Ovary (tissue), 7 donors: ENCODE measurements at regions not wholly inside any gene's neighbourhood (a gene's known extent, or its start where the extent isn't known, plus 50 kb on each side); places are given as distances from the start of the nearest gene placed in this dataset.
"Not testable (repeated sequence)": the region's sequence is repeated elsewhere in the genome, so short reads cannot be mapped to it uniquely, and the experiment has no call there.

Experiments
- DNase-seq, 5 donors: peaks; one replicate each; pipeline ENCODE4 v3.0.0-alpha.2; 2019 to 2020
- H3K27ac ChIP-seq, 2 donors: fragments of 200-600 bp; one replicate each; pipeline versions ENCODE4 v1.5.1 to v1.8.0; 2019 to 2022
- H3K27me3 ChIP-seq: fragments of 200-600 bp; one replicate; pipeline ENCODE4 v1.8.0; 2022
- H3K36me3 ChIP-seq: fragments of 200-600 bp; sonication (generic); one replicate; pipeline ENCODE4 v1.5.1; 2019
- H3K4me1 ChIP-seq: one replicate; pipeline ENCODE4 v1.8.1; 2013; ENCODE audit warnings: mild to moderate bottlenecking, moderate library complexity; ENCODE audit not compliant: insufficient read depth
- H3K4me3 ChIP-seq: fragments of 200-600 bp; sonication (generic); one replicate; pipeline ENCODE4 v1.5.1; 2017
- H3K9me3 ChIP-seq, 2 donors: fragments of 200-600 bp in 1 of 2; sonication (generic) in 1 of 2; one replicate each; pipeline versions ENCODE4 v1.5.1 to v1.8.1; 2013 to 2019; ENCODE audit warnings: mild to moderate bottlenecking in 1 of 2, moderate library complexity in 1 of 2
- CTCF ChIP-seq, 3 donors: fragments of 450-650 bp in 2 of 3; fragments of 200-600 bp in 1 of 3; IDR thresholded peaks; one replicate each; pipeline versions ENCODE4 v1.5.1 to v1.8.0; 2016 to 2022; ENCODE audit warnings: antibody characterized with exemption in 3 of 3, mild to moderate bottlenecking in 1 of 3
- EP300 ChIP-seq: sonication (generic); formaldehyde crosslinking; IDR thresholded peaks from one replicate; pipeline ENCODE4 v1.6.1; 2017; ENCODE audit warnings: antibody characterized with exemption
- POLR2A ChIP-seq: fragments of 450-650 bp; IDR thresholded peaks from one replicate; pipeline ENCODE4 v1.6.1; 2017; ENCODE audit warnings: antibody characterized with exemption, mild to moderate bottlenecking, moderate library complexity
- WGBS, 3 donors: extraction: QIAGEN DNeasy Blood & Tissue Kit in 1 of 3; methylation state at CpG; one replicate each; pipeline versions ENCODE4 v1.1.5 to v1.1.7; 2013 to 2017; 5-methylcytosine and 5-hydroxymethylcytosine counted together
- intact Hi-C, 4 donors: fragments of 100-400 bp; cut with DNase I; formaldehyde crosslinking; loops; one replicate each; pipeline versions ENCODE4 v1.11.0 to v1.15.1; 2022 to 2023
- donor health status: DM: no; HTN: no; CAD: no; lungs with moderate emphysema.
- donor health status: DM: no; HTN: no; CAD: no.
- donor health status: Bipolar disorder and iron deficiency.
- donor health status: DM: no; HTN: no; CAD: no.
- donor health status: DM: yes; HTN: yes; CAD: no.

- no peak overlapping the region for H3K4me3 ChIP-seq
- H3K9me3 ChIP-seq, result no peaks in the 10 kb centered on the region
- H3K36me3 ChIP-seq, result no peaks in the 10 kb centered on the region
- no peaks in the 10 kb centered on the region for H3K4me1 ChIP-seq
- no peak overlapping the region for H3K27ac ChIP-seq
- TF ChIP-seq POLR2A, result no peak
- TF ChIP-seq EP300, result no peak
- no peak for TF ChIP-seq CTCF (IDR thresholded peaks at IDR 0.05)
- intact Hi-C loops, result no loop called here
- 93 to 100% (median 98%) methylated on average over 1 of the region's 1 CpG for WGBS, 3 donors
- no peaks in the 10 kb centered on the region for H3K27me3 ChIP-seq
- DNase-seq, result no peak
Measured at GRCh38 chr5:110002652-110003051, 312.9 kb downstream of the MAN2A1 start.

GRCh38 chr5:110005907-110006562 lies 316.3 kb downstream of the MAN2A1 start:
- H3K9me3 ChIP-seq, H3K27ac ChIP-seq, H3K4me3 ChIP-seq, H3K27me3 ChIP-seq, H3K4me1 ChIP-seq, intact Hi-C loops, H3K36me3 ChIP-seq, DNase-seq: not testable (repeated sequence)
- 90 to 91% (median 90%) methylated on average over 10 of the region's 10 CpGs for WGBS, 3 donors

- intact Hi-C loops, result no loop called here
- no peak for TF ChIP-seq CTCF (IDR thresholded peaks at IDR 0.05)
- no peak for TF ChIP-seq POLR2A
- TF ChIP-seq EP300, result no peak
- no peaks in the 10 kb centered on the region for H3K27me3 ChIP-seq
- H3K27ac ChIP-seq, result no peak overlapping the region
- no peaks in the 10 kb centered on the region for H3K36me3 ChIP-seq
- H3K9me3 ChIP-seq, result no peaks in the 10 kb centered on the region
- H3K4me1 ChIP-seq, result no peaks in the 10 kb centered on the region
- no peak for DNase-seq
- H3K4me3 ChIP-seq, result no peak overlapping the region
Measured at GRCh38 chr5:110007101-110007500, 317.4 kb downstream of the MAN2A1 start.

- no peak for DNase-seq
- H3K36me3 ChIP-seq, result no peaks in the 10 kb centered on the region
- H3K4me3 ChIP-seq, result no peak overlapping the region
- H3K4me1 ChIP-seq, result no peaks in the 10 kb centered on the region
- H3K9me3 ChIP-seq, result no peaks in the 10 kb centered on the region
- intact Hi-C loops, result no loop called here
- no peak overlapping the region for H3K27ac ChIP-seq
- 73 to 82% (median 79%) methylated on average over 4 of the region's 4 CpGs for WGBS, 3 donors
- no peaks in the 10 kb centered on the region for H3K27me3 ChIP-seq
- TF ChIP-seq CTCF (IDR thresholded peaks at IDR 0.05), result no peak
Measured at GRCh38 chr5:110008131-110008530, 318.4 kb downstream of the MAN2A1 start.

- DNase-seq, result no peak
- intact Hi-C loops, result no loop called here
- 83 to 95% (median 92%) methylated on average over 1 of the region's 1 CpG for WGBS, 3 donors
- Histone ChIP-seq H3K4me3 (no peak overlapping the region), H3K4me1 (no peaks in the 10 kb centered on the region), H3K9me3 (no peaks in the 10 kb centered on the region), H3K27ac (no peak overlapping the region), H3K36me3 (no peaks in the 10 kb centered on the region), H3K27me3 (no peaks in the 10 kb centered on the region)
- TF ChIP-seq CTCF (IDR thresholded peaks at IDR 0.05) (no peak), POLR2A (no peak), EP300 (no peak)
Measured at GRCh38 chr5:110012145-110012544, 322.4 kb downstream of the MAN2A1 start.
